HG03039 (cell line): ENCODE measurements at regions not wholly inside any gene's neighbourhood (a gene's known extent, or its start where the extent isn't known, plus 50 kb on each side); places are given as distances from the start of the nearest gene placed in this dataset.

Experiments used
- ATAC-seq: cut with Tn5 transposase; IDR thresholded peaks from one replicate; pipeline ENCODE4 v1.9.1; 2021; ENCODE audit warnings: mild to moderate bottlenecking, moderate library complexity; ENCODE audit not compliant: unreplicated experiment

- no peak for ATAC-seq
Observed at GRCh38 chr6:79307321-79308036, 73.0 kb upstream of the HMGN3 start.

DNA sequence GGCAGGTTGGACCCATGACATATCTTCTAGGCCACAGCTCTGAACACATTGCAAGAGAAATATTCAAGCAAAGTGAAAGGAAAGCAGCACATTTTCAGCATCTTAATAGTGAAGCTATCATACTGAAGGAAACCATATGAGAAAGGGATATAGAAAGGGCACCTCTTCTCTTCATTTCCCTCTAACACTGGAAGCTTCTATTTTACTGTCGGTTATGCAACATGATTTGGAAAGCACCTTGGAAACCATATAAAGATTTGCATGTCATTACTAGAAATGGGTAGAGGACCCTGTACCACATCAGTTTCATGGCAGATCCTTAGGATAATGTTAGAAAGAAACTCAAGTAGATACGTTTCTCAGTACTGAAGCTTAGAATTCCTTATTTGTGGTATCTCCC, 70.5 kb upstream of the HMGN3 start:
- no peak for ATAC-seq

GRCh38 chr6:79302341-79302740, 67.9 kb upstream of the HMGN3 start:
- ATAC-seq = no peak

GRCh38 chr6:79301290-79301689, 66.8 kb upstream of the HMGN3 start:
- no peak for ATAC-seq

DNA sequence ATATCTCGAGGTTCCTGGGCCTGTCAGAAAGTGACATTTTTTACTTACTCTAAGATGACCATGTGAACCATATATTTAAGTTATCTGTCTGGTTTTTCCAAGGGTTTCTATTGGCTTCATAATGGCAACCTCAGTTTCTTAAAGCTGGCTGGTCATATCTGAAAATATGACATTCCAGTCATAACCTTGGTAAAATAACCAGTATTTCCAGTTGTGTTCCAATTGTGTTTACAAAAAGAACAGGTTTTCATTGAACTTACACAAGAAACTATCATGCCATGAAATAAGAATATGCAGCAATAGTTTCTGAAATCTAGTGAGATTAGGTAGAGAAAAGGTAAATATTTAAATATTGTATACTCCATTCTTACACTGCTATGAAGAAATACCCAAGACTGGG, 61.7 kb upstream of the HMGN3 start:
- no peak for ATAC-seq
